Adrenal gland (tissue), 9 donors: ENCODE measurements at regions not wholly inside any gene's neighbourhood (a gene's known extent, or its start where the extent isn't known, plus 50 kb on each side); places are given as distances from the start of the nearest gene placed in this dataset.

Experiments
- DNase-seq, 7 donors: peaks; one replicate each; pipeline ENCODE4 v3.0.0-alpha.2; 2019 to 2020
- H3K27ac ChIP-seq, 5 donors: fragments of 200-600 bp; sonication (generic) in 4 of 5; 1 replicate in 3 of 5; 2 replicates in 2 of 5; pipeline versions ENCODE4 v1.5.1 to v1.8.0; 2016 to 2020; ENCODE audit warnings: mild to moderate bottlenecking in 1 of 5
- H3K27me3 ChIP-seq: fragments of 200-600 bp; 2 replicates; pipeline ENCODE4 v1.8.0; 2021
- H3K36me3 ChIP-seq, 2 donors: fragments of 200-600 bp; replicated peaks in 1 of 2; 1 replicate in 1 of 2; 2 replicates in 1 of 2; pipeline versions ENCODE4 v1.5.1 to v1.8.0; 2018 to 2022
- H3K4me1 ChIP-seq, 2 donors: fragments of 200-600 bp; replicated peaks in 1 of 2; 1 replicate in 1 of 2; 2 replicates in 1 of 2; pipeline versions ENCODE4 v1.5.1 to v1.8.0; 2018 to 2021
- H3K4me3 ChIP-seq, 4 donors: fragments of 200-600 bp; sonication (generic) in 3 of 4; one replicate each; pipeline ENCODE4 v1.5.1; 2016 to 2018
- H3K9me3 ChIP-seq, 3 donors: fragments of 200-600 bp; sonication (generic) in 1 of 3; replicated peaks in 1 of 3; 1 replicate in 2 of 3; 2 replicates in 1 of 3; pipeline versions ENCODE4 v1.5.1 to v1.8.0; 2016 to 2021
- CTCF ChIP-seq, 6 experiments: fragments of 450-650 bp in 4 of 6; fragments of 200-600 bp in 2 of 6; sonication (generic) in 1 of 6; IDR thresholded peaks; 1 replicate in 5 of 6; 2 replicates in 1 of 6; pipeline versions ENCODE4 v1.5.1 to v1.8.0; 2016 to 2021; ENCODE audit warnings: antibody characterized with exemption in 6 of 6, mild to moderate bottlenecking in 2 of 6, moderate library complexity in 1 of 6
- POLR2A ChIP-seq, 2 donors: fragments of 450-650 bp; IDR thresholded peaks; one replicate each; pipeline ENCODE4 v1.6.1; 2017; ENCODE audit warnings: antibody characterized with exemption in 2 of 2, mild to moderate bottlenecking in 2 of 2, moderate library complexity in 1 of 2
- WGBS, 4 donors: extraction: QIAGEN DNeasy Blood & Tissue Kit in 2 of 4; methylation state at CpG; one replicate each; pipeline versions ENCODE4 v1.1.5 to v1.1.7; 2013 to 2017; 5-methylcytosine and 5-hydroxymethylcytosine counted together
- intact Hi-C, 2 donors: fragments of 100-400 bp; cut with DNase I; formaldehyde crosslinking; loops; one replicate each; pipeline versions ENCODE4 v1.14.1 to v1.15.0; 2022 to 2023
- donor health status: healthy with polysubstance abuse.
- donor health status: Bipolar disorder and iron deficiency.
- donor health status: DM: yes; HTN: yes; CAD: no.
- donor health status: DM: no; HTN: no; CAD: no.
- donor health status: DM: no; HTN: no; CAD: no.

- no peaks in the 10 kb centered on the region for H3K36me3 ChIP-seq
- WGBS, 4 donors, result 93 to 98% (median 95%) methylated on average over 7 of the region's 7 CpGs
- no peaks in the 10 kb centered on the region for H3K9me3 ChIP-seq
- no peak overlapping the region for H3K27ac ChIP-seq
- no peak for DNase-seq
- intact Hi-C loops, result no loop called here
- no peak overlapping the region for H3K4me3 ChIP-seq
- TF ChIP-seq POLR2A (IDR thresholded peaks at IDR 0.05) (no peak), CTCF (IDR thresholded peaks at IDR 0.05) (no peak)
- H3K4me1 ChIP-seq, result peaks cover 12 to 18% of the 10 kb centered on the region in 2 donors
- H3K27me3 ChIP-seq, result no peaks in the 10 kb centered on the region
These were observed 538.2 kb upstream of the TNP1 start for GRCh38 chr2:217398101-217398500.

GRCh38 chr2:217396586-217396985 lies 536.7 kb upstream of the TNP1 start:
- no peaks in the 10 kb centered on the region for H3K27me3 ChIP-seq
- DNase-seq, result no peak
- no peaks in the 10 kb centered on the region for H3K36me3 ChIP-seq
- 79 to 84% (median 81%) methylated on average over 2 of the region's 2 CpGs for WGBS, 4 donors
- intact Hi-C loops, result no loop called here
- peaks cover 6 to 9% of the 10 kb centered on the region in 2 donors for H3K4me1 ChIP-seq
- no peak for TF ChIP-seq POLR2A (IDR thresholded peaks at IDR 0.05)
- no peak overlapping the region for H3K4me3 ChIP-seq
- no peaks in the 10 kb centered on the region for H3K9me3 ChIP-seq
- no peak overlapping the region for H3K27ac ChIP-seq

- no peak overlapping the region for H3K27ac ChIP-seq
- H3K4me1 ChIP-seq, result peaks cover 6 to 9% of the 10 kb centered on the region in 2 donors
- H3K27me3 ChIP-seq, result no peaks in the 10 kb centered on the region
- 78 to 88% (median 85%) methylated on average over 2 of the region's 2 CpGs for WGBS, 4 donors
- intact Hi-C loops, result no loop called here
- H3K36me3 ChIP-seq, result no peaks in the 10 kb centered on the region
- no peak for TF ChIP-seq POLR2A (IDR thresholded peaks at IDR 0.05)
- TF ChIP-seq CTCF (IDR thresholded peaks at IDR 0.05), result no peak
- no peak for DNase-seq
- peaks cover 0 to under 1% (median 0%) of the 10 kb centered on the region in 3 donors for H3K9me3 ChIP-seq
- no peak overlapping the region for H3K4me3 ChIP-seq
These were observed 536.3 kb upstream of the TNP1 start for GRCh38 chr2:217396165-217396564.

GRCh38 chr2:217394510-217395351 lies 534.9 kb upstream of the TNP1 start:
- no peak overlapping the region for H3K27ac ChIP-seq
- no peak for DNase-seq
- H3K4me3 ChIP-seq, result no peak overlapping the region
- 91 to 93% (median 93%) methylated on average over 8 of the region's 8 CpGs for WGBS, 4 donors
- H3K9me3 ChIP-seq, result peaks cover 0 to 6% (median 0%) of the 10 kb centered on the region in 3 donors
- peaks cover 6 to 9% of the 10 kb centered on the region in 2 donors for H3K4me1 ChIP-seq
- intact Hi-C loops, result no loop called here
- TF ChIP-seq POLR2A (IDR thresholded peaks at IDR 0.05) (no peak), CTCF (IDR thresholded peaks at IDR 0.05) (no peak)
- H3K27me3 ChIP-seq, result no peaks in the 10 kb centered on the region
- no peaks in the 10 kb centered on the region for H3K36me3 ChIP-seq
